Inferior parietal cortex (tissue), 1 donor: ENCODE measurements at regions not wholly inside any gene's neighbourhood (a gene's known extent, or its start where the extent isn't known, plus 50 kb on each side); places are given as distances from the start of the nearest gene placed in this dataset.
"Not testable (repeated sequence)": the region's sequence is repeated elsewhere in the genome, so short reads cannot be mapped to it uniquely, and the experiment has no call there.

Experiments
- DNase-seq: peaks from one replicate; pipeline ENCODE4 v3.0.0-alpha.2; 2016; ENCODE audit errors: extremely low spot score

DNA sequence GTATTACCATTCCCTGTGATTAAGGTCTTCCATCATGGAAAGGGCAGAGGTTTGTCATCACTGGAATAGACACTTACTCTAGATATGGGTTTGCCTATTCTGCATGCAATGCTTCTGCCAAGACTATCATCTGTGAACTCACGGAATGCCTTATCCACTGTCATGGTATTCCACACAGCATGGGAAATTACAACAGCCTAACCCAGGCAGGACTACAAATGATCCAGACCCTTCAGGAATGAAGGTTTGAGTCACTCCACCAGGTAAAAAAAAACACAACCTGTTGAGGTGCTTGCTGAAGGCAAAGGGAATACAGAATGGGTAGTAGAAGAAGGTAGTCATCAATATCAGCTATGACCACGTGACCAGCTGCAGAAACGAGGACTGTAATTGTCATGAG lies 89.0 kb upstream of the RANBP6 start:
- not testable (repeated sequence) for DNase-seq

GRCh38 chr9:6103911-6104310 lies 88.5 kb upstream of the RANBP6 start:
- DNase-seq: not testable (repeated sequence)

DNA sequence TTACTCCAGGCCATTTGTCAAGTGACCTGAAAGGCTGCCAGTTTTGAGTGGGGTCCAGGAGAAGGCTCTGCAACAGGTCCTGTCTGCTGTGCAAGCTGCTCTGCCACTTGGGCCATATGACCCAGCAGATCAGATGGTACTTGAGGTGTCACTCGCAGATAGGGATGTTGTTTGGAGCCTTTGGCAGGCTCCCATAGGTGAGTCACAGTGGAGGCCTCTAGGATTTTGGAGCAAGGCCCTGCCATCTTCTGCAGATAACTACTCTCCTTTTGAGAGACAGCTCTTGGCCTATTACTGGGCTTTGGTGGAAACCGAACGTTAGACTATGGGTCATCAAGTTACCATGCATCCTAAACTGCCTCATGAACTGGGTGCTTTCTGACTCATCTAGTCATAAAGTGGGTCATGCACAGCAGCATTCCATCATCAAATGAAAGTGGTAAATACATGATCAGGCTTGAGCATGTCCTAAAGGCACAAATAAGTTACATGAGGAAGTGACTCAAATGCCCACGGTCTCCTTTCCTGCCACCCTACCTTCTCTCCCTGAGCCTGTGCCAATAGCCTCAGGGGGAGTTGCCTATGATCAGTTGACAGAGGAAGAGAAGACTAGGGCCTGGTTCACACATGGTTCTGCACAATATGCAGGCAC lies 87.0 kb upstream of the RANBP6 start:
- not testable (repeated sequence) for DNase-seq

GRCh38 chr9:6101725-6102124 lies 86.3 kb upstream of the RANBP6 start:
- not testable (repeated sequence) for DNase-seq

DNA sequence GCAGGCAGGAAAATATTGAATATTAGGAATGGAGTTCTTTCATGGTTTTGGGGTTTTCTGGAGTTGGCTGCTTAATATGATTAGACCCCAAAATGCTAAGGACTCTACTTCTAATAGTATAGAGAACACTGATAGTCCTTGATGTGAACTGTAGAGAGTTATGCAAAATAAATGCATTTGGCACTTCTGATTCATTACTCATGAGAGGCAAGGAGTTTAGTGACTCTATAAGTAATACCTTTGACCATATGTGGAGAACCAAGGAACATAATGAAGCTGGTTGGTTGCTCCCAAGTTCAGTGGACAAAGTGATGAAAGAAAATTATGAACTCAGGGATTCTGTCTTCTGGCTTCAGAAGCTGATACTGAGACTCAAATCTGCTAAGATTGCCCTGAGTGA lies 83.9 kb upstream of the RANBP6 start:
- DNase-seq: not testable (repeated sequence)

GRCh38 chr9:6098431-6098830 lies 83.0 kb upstream of the RANBP6 start:
- no peak for DNase-seq

DNA sequence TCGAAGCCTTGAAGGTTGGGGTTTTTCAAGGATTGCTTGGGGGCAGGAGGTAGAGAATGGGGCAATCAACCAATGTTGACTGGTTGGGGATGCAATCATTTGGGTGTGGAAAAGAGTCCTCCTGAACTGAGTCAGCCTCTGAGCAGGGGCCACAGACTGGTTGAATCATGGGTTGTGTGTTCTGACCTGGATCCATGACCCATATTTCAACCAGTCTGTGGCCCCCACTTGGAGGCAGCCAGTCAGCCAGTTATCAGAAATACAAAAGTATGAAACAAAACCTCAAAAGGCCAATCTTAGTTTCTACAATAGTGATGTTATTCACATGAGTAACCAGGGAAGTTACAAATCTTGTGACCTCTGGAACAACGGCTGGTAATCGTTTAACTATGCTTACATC lies 81.4 kb upstream of the RANBP6 start:
- DNase-seq: no peak

DNA sequence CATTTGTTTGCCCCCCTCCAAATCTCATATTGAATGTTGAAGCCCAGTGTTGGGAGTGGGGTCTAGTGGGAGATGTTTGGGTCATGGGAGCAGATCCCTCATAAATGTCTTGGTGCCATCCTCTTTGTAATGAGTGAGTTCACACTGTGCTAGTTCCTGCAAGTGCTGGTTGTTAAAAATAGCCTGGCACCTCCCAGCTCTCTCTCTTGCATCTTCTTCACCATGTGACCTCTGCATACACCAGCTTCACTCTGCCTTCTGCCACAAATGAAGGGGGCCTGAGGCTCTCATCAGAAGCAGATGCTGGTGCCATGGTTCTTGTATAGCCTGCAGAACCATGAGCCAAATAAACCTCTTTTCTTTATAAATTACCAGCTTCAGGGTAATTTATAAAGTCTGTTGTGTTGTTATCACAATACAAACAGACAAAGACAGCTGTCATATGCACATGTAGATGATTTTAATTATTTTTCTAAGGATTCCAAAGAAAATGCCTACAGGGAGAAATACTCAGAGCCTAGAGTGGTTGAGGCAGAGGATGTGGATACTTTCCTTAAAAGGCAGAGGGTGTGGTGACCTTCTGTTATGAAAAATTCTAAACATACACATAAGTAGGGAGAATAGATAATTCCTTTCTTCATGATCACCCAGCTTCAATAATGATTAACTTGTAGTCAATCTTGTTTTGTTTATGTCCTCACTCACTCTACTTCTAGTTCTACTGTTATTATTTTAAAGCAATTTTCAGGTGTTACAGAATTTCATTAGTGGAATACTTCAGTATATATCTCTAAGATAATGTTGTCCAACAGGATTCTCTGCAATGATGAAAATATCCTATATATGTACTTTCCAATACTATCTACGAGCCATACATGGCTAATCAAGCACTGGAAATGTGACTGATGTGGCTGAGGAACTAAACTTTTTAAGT lies 75.1 kb upstream of the RANBP6 start:
- no peak for DNase-seq

DNA sequence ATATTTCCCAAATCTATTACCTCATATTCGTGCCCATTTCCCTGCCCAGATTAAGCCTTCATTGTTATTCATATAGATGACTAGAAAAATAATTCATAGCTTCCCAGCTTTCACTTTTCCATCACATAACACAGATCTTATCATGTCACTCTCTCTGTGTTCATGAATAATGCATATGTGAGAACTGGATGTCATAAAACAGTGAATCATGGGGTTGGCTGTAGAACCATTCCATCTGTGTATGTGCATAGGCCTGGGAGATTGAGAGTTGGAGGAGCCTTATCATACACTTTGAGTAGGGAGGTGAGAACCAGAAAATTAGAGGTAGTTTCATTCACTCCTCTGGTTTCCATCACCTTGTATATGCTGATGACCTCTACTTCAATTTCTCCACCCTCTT lies 73.9 kb upstream of the RANBP6 start:
- no peak for DNase-seq

GRCh38 chr9:6086006-6086655 lies 70.7 kb upstream of the RANBP6 start:
- DNase-seq: no peak

DNA sequence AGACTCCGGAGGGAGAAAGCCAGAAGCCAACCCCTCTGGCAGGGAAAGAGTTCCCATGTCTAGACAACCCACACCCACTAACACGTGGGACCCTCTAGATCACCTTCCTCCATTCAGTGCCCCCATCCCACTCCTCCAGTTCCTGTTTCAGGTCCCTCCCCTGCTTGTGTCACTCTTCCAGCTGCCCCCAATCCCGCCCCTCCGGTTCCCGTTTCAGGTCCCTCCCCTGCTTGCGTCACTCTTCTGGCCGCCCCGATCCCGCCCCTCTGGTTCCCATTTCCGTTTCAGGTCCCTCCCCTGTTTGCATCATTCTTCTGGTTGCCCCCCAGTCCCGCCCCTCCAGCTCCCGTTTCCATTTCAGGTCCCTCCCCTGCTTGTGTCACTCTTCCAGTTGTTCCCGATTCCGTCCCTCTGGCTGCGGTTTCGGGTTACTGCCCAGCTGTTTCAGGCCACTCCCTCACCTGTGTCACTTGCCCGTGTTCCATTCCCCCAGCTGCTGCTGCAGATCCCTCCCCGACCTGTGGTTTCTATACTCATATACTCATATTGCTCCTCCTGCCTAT lies 64.8 kb upstream of the RANBP6 start:
- peak; percentile 13 for DNase-seq

- no peak for DNase-seq
Measured at GRCh38 chr9:6079386-6079785, 64.0 kb upstream of the RANBP6 start.

- no peak for DNase-seq
Measured at GRCh38 chr9:6078382-6079105, 63.1 kb upstream of the RANBP6 start.

- peak; percentile 11 for DNase-seq
Measured at GRCh38 chr9:6076851-6077250, 61.4 kb upstream of the RANBP6 start.

DNA sequence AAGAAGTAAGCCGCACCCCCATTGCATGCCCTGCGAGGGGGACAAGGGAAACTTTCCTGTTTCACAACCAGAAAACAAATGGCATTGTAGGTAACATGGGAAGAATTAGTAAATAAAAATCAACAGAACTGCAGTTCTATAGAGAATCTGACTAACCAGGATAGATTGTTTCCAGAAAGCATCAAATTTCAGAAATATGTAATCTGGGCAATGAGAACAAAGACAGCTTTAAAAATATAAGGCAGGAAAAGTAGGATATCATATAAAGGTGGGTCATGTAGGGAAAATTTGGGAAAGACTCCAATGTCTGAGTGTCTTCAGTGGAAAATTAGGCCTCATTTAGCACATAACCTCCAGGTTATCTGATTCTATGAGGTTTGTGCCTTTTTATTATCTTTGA lies 58.3 kb upstream of the RANBP6 start:
- no peak for DNase-seq

- no peak for DNase-seq
Measured at GRCh38 chr9:6072865-6073264, 57.4 kb upstream of the RANBP6 start.

DNA sequence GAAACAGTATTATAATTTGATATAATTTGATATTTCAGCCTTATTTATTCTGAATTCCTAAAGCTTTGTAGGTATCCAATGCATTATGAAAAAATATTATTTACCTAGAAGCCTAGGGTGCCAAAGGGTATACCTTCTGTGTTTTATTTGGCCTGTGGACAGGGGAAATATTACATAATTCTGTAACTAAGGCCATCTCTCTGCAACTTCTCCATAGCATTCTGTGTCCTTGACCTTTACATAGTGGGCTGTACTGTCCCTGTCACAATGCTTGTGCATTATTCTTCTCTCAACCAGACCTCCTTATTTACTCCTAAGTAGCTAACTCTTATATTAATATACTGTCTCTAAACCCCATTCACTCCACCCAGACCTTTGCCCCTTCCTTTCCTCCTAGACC lies 57.0 kb upstream of the RANBP6 start:
- no peak for DNase-seq

- DNase-seq: no peak
Measured at GRCh38 chr9:6068983-6069382, 53.6 kb upstream of the RANBP6 start.

GRCh38 chr9:6067426-6067825 lies 52.0 kb upstream of the RANBP6 start:
- DNase-seq: no peak
